Activated CD8-positive, alpha-beta T cell treated with anti-CD3 and anti-CD28 coated beads, Interleukin-2, amount 10 ng/mL, durations not matched to agents 7 days and 5 days (primary cell): ENCODE measurements at regions not wholly inside any gene's neighbourhood (a gene's known extent, or its start where the extent isn't known, plus 50 kb on each side); places are given as distances from the start of the nearest gene placed in this dataset.

Source experiments
- ATAC-seq: fragments of 150-1000 bp; cut with Tn5 transposase; one replicate; pipeline ENCODE4 v1.10.0; 2021; ENCODE audit warnings: moderate library complexity
- CTCF ChIA-PET: fragments of 350-600 bp; sonication (Branson Sonifier 250); formaldehyde crosslinking; loops from one replicate; lab custom pipeline; 2021; ENCODE audit warnings: antibody characterized with exemption; lab: Charles Lee
- POLR2A ChIA-PET: fragments of 350-600 bp; sonication (Branson Sonifier 250); formaldehyde crosslinking; loops from one replicate; lab custom pipeline; 2021; ENCODE audit warnings: antibody characterized with exemption; lab: Charles Lee
- DNase-seq: peaks from one replicate; pipeline ENCODE4 v3.0.0-alpha.2; 2020
- H3K27ac Mint-ChIP-seq: one replicate; pipeline ENCODE4 v1.8.0; 2021; ENCODE audit warnings: mild to moderate bottlenecking, mixed read lengths
- H3K27me3 Mint-ChIP-seq: one replicate; pipeline ENCODE4 v1.8.0; 2021; ENCODE audit warnings: low read depth, mixed read lengths
- H3K36me3 Mint-ChIP-seq: one replicate; pipeline ENCODE4 v1.8.0; 2021; ENCODE audit warnings: low read depth, mixed read lengths
- H3K4me1 Mint-ChIP-seq: one replicate; pipeline ENCODE4 v1.8.0; 2021; ENCODE audit warnings: low read depth, mixed read lengths
- H3K4me3 Mint-ChIP-seq: one replicate; pipeline ENCODE4 v1.8.0; 2021; ENCODE audit warnings: mild to moderate bottlenecking, mixed read lengths
- H3K9me3 Mint-ChIP-seq: one replicate; pipeline ENCODE4 v1.8.0; 2022; ENCODE audit warnings: mixed read lengths; ENCODE audit not compliant: insufficient read depth

DNA sequence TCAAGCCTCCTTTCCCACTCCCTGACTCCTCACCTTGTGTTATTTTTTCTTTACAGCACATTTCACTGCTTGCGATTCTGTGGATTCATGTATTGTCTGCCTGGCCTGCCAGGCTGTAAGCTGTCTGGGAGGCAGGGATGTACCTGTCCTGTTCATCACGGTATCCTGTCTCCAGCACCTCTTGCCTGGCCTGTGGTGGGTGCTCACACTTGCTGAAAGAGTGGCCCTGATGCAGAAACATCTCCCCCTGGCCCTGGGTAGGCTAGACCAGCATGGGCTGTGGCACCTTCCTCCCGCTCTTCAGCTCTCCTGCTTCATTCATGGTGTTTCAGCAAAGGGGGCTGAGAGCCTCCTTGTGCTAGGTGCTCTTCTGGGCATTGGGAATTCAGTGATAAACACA lies 60.1 kb upstream of the KCNG1 start:
- ChIA-PET POLR2A (no interaction called here), CTCF (no interaction called here)
- Mint-ChIP-seq H3K36me3 (no peaks in the 10 kb centered on the region), H3K27ac (no peak overlapping the region), H3K9me3 (no peaks in the 10 kb centered on the region), H3K27me3 (peaks cover 20% of the 10 kb centered on the region), H3K4me1 (no peaks in the 10 kb centered on the region), H3K4me3 (no peak overlapping the region)
- DNase-seq (no peak), ATAC-seq (no peak)

DNA sequence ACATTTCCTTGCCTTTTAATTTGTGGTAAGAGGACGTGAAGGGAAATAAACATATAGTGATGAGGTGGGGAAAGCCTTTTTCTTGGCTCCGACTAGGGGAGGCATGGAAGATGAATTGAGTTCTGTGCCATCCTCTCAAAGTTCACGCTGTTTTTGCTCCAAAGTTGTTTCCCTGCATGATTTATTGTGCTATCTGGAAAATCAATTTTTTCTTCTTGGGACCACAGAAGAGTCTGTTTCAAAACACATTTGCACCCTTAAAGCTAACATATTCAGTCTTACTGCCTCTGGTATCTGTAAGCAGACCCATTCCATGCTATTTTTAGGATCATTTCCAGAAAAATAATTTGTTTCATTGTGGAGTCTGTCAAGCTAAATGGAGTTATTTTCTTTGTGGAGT lies 57.6 kb upstream of the KCNG1 start:
- Mint-ChIP-seq H3K27ac (no peak overlapping the region), H3K9me3 (no peaks in the 10 kb centered on the region), H3K4me1 (no peaks in the 10 kb centered on the region), H3K27me3 (peaks cover 20% of the 10 kb centered on the region), H3K36me3 (no peaks in the 10 kb centered on the region), H3K4me3 (no peak overlapping the region)
- ChIA-PET CTCF (no interaction called here), POLR2A (no interaction called here)
- DNase-seq (no peak), ATAC-seq (no peak)

DNA sequence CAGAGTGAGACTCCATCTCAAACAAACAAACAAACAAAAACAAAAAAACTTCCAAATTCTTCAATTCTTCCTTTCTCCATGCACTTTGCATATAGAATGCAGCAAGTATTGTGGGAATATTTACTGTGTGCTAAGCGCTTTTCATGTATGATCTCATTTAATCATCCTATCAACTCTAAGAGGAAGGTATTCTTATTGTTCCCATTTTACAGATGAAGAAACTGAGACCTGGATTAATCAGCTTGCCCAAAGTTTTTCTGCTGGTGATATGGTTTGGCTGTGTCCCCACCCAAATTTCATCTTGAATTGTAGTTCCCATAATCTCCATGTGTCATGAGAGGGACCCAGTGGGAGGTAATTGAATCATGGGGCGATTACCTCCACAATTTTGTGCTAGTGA lies 56.6 kb upstream of the KCNG1 start:
- Mint-ChIP-seq H3K4me3 (no peak overlapping the region), H3K27ac (no peak overlapping the region), H3K4me1 (no peaks in the 10 kb centered on the region), H3K27me3 (peaks cover 20% of the 10 kb centered on the region), H3K36me3 (no peaks in the 10 kb centered on the region), H3K9me3 (no peaks in the 10 kb centered on the region)
- ChIA-PET CTCF (no interaction called here), POLR2A (no interaction called here)
- ATAC-seq (no peak), DNase-seq (no peak)

DNA sequence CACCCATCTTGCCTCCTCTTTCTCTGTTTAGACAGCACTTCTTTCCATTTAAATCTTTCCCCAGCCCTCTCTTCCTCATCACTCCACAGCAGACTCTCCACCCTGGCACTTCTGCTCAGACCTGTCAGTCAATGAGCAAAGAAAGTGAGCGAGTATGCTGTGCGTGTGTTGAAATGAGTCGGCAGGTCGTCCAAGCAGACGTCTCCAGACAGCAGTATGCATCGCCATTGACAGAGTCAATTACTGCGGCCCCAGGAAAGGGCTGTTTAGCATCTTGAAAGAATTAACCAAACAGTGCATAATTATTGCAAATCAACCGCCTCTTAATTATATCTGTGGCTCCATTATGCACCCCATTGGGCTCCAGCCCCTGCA lies 54.8 kb upstream of the KCNG1 start:
- Mint-ChIP-seq H3K9me3 (no peaks in the 10 kb centered on the region), H3K4me3 (no peak overlapping the region), H3K4me1 (no peaks in the 10 kb centered on the region), H3K27me3 (peaks cover 18% of the 10 kb centered on the region), H3K27ac (no peak overlapping the region), H3K36me3 (no peaks in the 10 kb centered on the region)
- DNase-seq (no peak), ATAC-seq (no peak)
- ChIA-PET POLR2A (no interaction called here), CTCF (no interaction called here)

DNA sequence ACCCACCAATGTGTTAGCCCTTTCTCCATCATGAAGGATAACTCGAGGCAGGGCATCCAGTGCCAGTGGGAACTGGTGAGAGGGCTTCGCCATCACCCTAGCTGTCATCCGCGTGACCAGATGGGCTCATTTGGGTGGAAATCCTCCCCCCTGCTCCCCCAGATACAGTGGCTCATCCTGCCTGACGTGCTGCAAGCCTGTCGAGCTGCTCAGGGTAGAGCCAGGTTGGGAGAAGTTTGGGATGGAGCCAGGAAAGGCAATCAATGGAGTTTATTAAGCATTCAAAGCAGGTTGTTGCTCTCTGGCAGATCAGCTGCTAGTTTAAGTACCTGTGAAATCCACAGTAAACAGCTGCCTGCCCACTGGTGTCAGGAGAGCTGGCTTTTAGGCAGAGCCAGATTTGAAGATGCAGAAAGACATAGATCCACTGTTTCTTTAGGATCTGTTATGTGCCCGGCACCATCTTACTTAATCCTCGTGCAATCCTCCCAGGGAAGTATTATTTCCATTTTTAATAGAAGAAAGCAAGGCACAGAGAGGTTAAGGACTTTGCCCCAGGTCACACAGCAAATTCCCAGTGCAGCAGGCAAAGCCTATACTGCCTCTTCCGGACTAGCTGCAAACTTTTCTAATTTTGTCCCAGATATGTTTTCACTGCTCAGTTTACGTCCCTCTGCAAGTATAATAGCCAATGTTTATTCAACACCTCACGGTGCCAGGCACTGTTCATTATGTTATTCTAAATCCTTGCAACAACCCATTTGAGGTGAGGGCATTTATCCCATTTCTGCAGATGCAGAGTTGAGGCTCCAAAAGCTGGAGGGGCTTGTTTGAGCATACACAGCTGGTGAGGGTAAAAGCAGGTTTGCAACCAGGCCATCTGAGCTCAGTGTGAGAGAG lies 54.1 kb upstream of the KCNG1 start:
- Mint-ChIP-seq H3K36me3 (no peaks in the 10 kb centered on the region), H3K9me3 (no peaks in the 10 kb centered on the region), H3K27ac (no peak overlapping the region), H3K27me3 (peaks cover 21% of the 10 kb centered on the region), H3K4me1 (no peaks in the 10 kb centered on the region), H3K4me3 (no peak overlapping the region)
- ChIA-PET CTCF (no interaction called here), POLR2A (no interaction called here)
- DNase-seq = no peak
- no peak for ATAC-seq

DNA sequence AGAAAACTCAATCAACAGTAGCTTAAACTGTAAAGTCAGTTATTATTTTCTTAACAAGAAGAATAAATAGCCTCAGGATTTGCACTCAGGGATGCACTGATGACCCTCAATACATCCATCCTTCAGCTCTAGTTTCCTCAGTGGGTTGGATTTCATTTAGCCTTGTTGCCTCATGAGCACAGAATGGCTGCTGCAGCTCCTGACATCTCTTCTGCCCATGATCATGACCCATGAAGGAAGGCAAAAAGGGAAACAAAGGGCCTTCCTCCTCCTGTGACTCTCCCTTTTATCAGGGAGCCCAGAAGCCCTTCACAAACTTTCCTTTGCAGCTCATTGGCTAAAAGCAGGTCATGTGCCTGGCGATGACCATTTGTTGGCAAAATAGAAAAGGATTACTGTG lies 51.2 kb upstream of the KCNG1 start:
- ATAC-seq = no peak
- DNase-seq = no peak
- Mint-ChIP-seq H3K4me3 (no peak overlapping the region), H3K36me3 (no peaks in the 10 kb centered on the region), H3K27ac (no peak overlapping the region), H3K27me3 (peaks cover 23% of the 10 kb centered on the region), H3K9me3 (no peaks in the 10 kb centered on the region), H3K4me1 (no peaks in the 10 kb centered on the region)
- ChIA-PET POLR2A (interaction anchor here (0.5 to 0.6 kb wide), 2 partner anchors 26 to 1059 kb away, joined by 3 read pairs; no protein-coding TSS in a partner anchor), CTCF (no interaction called here)
